ENCODE measurements at regions not wholly inside any gene's neighbourhood (a gene's known extent, or its start where the extent isn't known, plus 50 kb on each side); places are given as distances from the start of the nearest gene placed in this dataset.

DNA sequence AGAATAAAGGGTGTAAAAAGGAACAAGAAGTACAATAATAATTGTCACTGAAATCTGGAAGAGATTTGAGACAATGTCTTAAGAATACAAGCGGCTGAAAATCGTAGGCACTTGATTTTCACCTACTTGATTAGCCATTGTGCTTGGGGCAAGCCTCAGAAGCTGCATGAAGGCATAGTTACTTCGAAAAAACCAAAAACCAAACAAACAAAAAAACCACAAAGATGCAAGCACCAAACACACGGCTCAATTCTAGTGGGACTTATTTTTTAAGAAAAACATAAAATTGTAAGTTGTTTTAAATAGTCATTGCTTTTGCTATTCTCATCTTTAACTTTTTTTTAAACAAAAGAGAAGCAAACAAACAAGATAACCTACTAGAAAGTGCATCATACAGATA lies 235.6 kb downstream of the OGFRL1 start:
- Histone ChIP-seq H3K36me3 (ENCODE audit: control insufficient read depth, insufficient read depth, low read length) (no peaks in the 10 kb centered on the region), H3K27ac (ENCODE audit: low read depth, low read length) (no peak overlapping the region), H3K27me3 (ENCODE audit: control insufficient read depth, insufficient read depth, low read length) (no peaks in the 10 kb centered on the region), H3K9ac (ENCODE audit: low read depth, low read length) (no peak overlapping the region), H3K9me3 (ENCODE audit: control insufficient read depth, insufficient read depth, low read length) (no peaks in the 10 kb centered on the region), H3K4me3 (ENCODE audit: low read depth, low read length) (no peak overlapping the region), H3K4me1 (ENCODE audit: control insufficient read depth, insufficient read depth, low read length) (no peaks in the 10 kb centered on the region)

- no peak overlapping the region for H3K9ac ChIP-seq (ENCODE audit: low read depth, low read length)
- no peaks in the 10 kb centered on the region for H3K9me3 ChIP-seq (ENCODE audit: control insufficient read depth, insufficient read depth, low read length)
- no peak overlapping the region for H3K27ac ChIP-seq (ENCODE audit: low read depth, low read length)
- H3K4me3 ChIP-seq (ENCODE audit: low read depth, low read length) = no peak overlapping the region
- no peaks in the 10 kb centered on the region for H3K4me1 ChIP-seq (ENCODE audit: control insufficient read depth, insufficient read depth, low read length)
- H3K27me3 ChIP-seq (ENCODE audit: control insufficient read depth, insufficient read depth, low read length) = no peaks in the 10 kb centered on the region
- H3K36me3 ChIP-seq (ENCODE audit: control insufficient read depth, insufficient read depth, low read length) = no peaks in the 10 kb centered on the region
These were observed 239.3 kb downstream of the OGFRL1 start for GRCh38 chr6:71527886-71528285.

DNA sequence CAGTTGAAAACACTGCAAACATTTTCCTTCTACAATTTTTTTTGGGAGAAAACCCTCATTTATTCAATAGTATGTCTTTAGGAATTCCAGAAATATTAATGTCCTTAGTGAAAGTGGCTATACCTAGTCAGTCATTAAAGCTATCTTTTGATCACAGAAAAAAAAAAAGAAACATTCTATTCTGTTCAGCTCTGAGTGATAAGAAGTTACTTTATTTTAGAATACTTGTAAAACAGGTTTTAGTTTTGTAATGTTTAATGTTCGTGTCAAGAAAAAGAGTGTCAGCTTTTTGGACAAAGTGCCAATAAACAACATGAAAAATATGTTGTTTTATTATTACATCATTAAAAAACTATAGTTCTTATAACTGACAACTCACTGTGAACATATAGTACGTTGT lies 240.4 kb downstream of the OGFRL1 start:
- Histone ChIP-seq H3K36me3 (ENCODE audit: control insufficient read depth, insufficient read depth, low read length) (no peaks in the 10 kb centered on the region), H3K4me1 (ENCODE audit: control insufficient read depth, insufficient read depth, low read length) (no peaks in the 10 kb centered on the region)

DNA sequence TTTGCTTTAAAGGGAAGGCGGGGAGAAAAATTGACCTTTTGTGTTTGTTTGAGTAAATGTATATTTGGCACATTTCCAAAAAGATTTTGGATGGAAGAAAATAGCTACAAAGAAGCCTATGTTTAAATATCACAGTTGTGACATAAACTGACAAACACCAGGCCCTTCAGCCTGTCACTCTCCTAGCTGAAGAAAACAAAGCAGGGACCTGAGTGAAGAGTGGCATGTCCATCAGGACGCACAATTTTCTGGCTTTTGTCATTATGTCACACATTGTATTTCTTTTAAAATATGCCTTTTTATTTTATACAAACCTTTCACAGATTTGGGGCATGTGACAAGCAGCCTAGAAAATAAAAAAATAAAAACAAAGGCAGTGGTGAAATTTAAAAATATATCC lies 241.2 kb downstream of the OGFRL1 start:
- Histone ChIP-seq H3K27me3 (ENCODE audit: control insufficient read depth, insufficient read depth, low read length) (no peaks in the 10 kb centered on the region), H3K36me3 (ENCODE audit: control insufficient read depth, insufficient read depth, low read length) (no peaks in the 10 kb centered on the region), H3K4me1 (ENCODE audit: control insufficient read depth, insufficient read depth, low read length) (no peaks in the 10 kb centered on the region), H3K4me3 (ENCODE audit: low read depth, low read length) (no peak overlapping the region), H3K9ac (ENCODE audit: low read depth, low read length) (no peak overlapping the region), H3K27ac (ENCODE audit: low read depth, low read length) (no peak overlapping the region), H3K9me3 (ENCODE audit: control insufficient read depth, insufficient read depth, low read length) (no peaks in the 10 kb centered on the region)

More for the DNA sequence above, 240.4 kb downstream of the OGFRL1 start:
- H3K9me3 ChIP-seq (ENCODE audit: control insufficient read depth, insufficient read depth, low read length) = no peaks in the 10 kb centered on the region
- H3K9ac ChIP-seq (ENCODE audit: low read depth, low read length) = no peak overlapping the region
- H3K27ac ChIP-seq (ENCODE audit: low read depth, low read length) = no peak overlapping the region
- no peaks in the 10 kb centered on the region for H3K27me3 ChIP-seq (ENCODE audit: control insufficient read depth, insufficient read depth, low read length)
- H3K4me3 ChIP-seq (ENCODE audit: low read depth, low read length) = no peak overlapping the region

DNA sequence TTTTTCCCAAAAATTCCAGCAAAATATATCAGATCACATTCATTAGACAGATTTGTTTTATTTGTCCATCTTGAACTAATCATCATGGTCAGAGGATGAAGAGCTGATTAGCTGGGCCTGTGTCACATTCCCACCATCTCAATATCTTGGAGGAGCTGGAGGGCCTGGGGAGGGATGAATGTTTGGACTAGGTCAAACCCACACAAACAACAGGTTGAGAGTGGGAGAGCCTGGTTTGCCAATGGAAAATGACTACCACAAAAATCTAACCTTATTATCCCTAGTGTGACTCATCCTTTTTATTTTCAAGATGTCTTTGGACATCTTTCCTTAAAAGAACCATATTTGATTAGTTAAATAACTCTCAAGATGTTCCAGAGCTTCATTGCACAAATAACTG lies 242.4 kb downstream of the OGFRL1 start:
- no peaks in the 10 kb centered on the region for H3K4me1 ChIP-seq (ENCODE audit: control insufficient read depth, insufficient read depth, low read length)
- H3K9ac ChIP-seq (ENCODE audit: low read depth, low read length) = no peak overlapping the region
- H3K4me3 ChIP-seq (ENCODE audit: low read depth, low read length) = no peak overlapping the region

GRCh38 chr6:71531841-71532240 lies 243.2 kb downstream of the OGFRL1 start:
- no peak overlapping the region for H3K4me3 ChIP-seq (ENCODE audit: low read depth, low read length)
- no peaks in the 10 kb centered on the region for H3K27me3 ChIP-seq (ENCODE audit: control insufficient read depth, insufficient read depth, low read length)
- H3K4me1 ChIP-seq (ENCODE audit: control insufficient read depth, insufficient read depth, low read length) = no peaks in the 10 kb centered on the region
- H3K27ac ChIP-seq (ENCODE audit: low read depth, low read length) = no peak overlapping the region
- no peak overlapping the region for H3K9ac ChIP-seq (ENCODE audit: low read depth, low read length)
- H3K9me3 ChIP-seq (ENCODE audit: control insufficient read depth, insufficient read depth, low read length) = no peaks in the 10 kb centered on the region
- H3K36me3 ChIP-seq (ENCODE audit: control insufficient read depth, insufficient read depth, low read length) = no peaks in the 10 kb centered on the region

More for the DNA sequence above, 242.4 kb downstream of the OGFRL1 start:
- Histone ChIP-seq H3K27ac (ENCODE audit: low read depth, low read length) (no peak overlapping the region), H3K9me3 (ENCODE audit: control insufficient read depth, insufficient read depth, low read length) (no peaks in the 10 kb centered on the region), H3K36me3 (ENCODE audit: control insufficient read depth, insufficient read depth, low read length) (no peaks in the 10 kb centered on the region), H3K27me3 (ENCODE audit: control insufficient read depth, insufficient read depth, low read length) (no peaks in the 10 kb centered on the region)

DNA sequence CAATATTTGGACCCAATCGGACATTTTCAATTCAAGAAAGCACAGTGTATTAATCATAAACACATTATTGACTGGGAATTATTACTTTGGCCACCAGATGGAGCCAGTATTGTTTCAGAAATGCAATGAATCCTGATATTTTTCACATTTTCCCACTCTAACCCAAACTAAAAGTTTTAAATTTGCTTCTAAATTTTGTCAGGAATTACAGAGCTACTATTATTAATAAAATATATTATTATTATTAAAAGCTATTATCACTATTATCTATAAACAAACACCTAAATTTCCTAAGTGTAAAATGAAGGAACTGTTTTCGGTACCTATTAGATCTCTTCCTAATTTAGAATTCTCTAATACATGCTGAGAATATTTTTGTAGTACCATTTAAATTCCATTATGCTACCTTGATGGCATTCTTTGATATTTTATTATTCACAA lies 245.3 kb downstream of the OGFRL1 start:
- Histone ChIP-seq H3K9me3 (ENCODE audit: control insufficient read depth, insufficient read depth, low read length) (no peaks in the 10 kb centered on the region), H3K27me3 (ENCODE audit: control insufficient read depth, insufficient read depth, low read length) (no peaks in the 10 kb centered on the region), H3K4me1 (ENCODE audit: control insufficient read depth, insufficient read depth, low read length) (no peaks in the 10 kb centered on the region), H3K36me3 (ENCODE audit: control insufficient read depth, insufficient read depth, low read length) (no peaks in the 10 kb centered on the region), H3K27ac (ENCODE audit: low read depth, low read length) (no peak overlapping the region), H3K4me3 (ENCODE audit: low read depth, low read length) (no peak overlapping the region), H3K9ac (ENCODE audit: low read depth, low read length) (no peak overlapping the region)

GRCh38 chr6:71534921-71535320 lies 246.3 kb downstream of the OGFRL1 start:
- Histone ChIP-seq H3K27ac (ENCODE audit: low read depth, low read length) (no peak overlapping the region), H3K27me3 (ENCODE audit: control insufficient read depth, insufficient read depth, low read length) (no peaks in the 10 kb centered on the region), H3K4me3 (ENCODE audit: low read depth, low read length) (no peak overlapping the region), H3K36me3 (ENCODE audit: control insufficient read depth, insufficient read depth, low read length) (no peaks in the 10 kb centered on the region), H3K4me1 (ENCODE audit: control insufficient read depth, insufficient read depth, low read length) (no peaks in the 10 kb centered on the region), H3K9ac (ENCODE audit: low read depth, low read length) (no peak overlapping the region), H3K9me3 (ENCODE audit: control insufficient read depth, insufficient read depth, low read length) (no peaks in the 10 kb centered on the region)

DNA sequence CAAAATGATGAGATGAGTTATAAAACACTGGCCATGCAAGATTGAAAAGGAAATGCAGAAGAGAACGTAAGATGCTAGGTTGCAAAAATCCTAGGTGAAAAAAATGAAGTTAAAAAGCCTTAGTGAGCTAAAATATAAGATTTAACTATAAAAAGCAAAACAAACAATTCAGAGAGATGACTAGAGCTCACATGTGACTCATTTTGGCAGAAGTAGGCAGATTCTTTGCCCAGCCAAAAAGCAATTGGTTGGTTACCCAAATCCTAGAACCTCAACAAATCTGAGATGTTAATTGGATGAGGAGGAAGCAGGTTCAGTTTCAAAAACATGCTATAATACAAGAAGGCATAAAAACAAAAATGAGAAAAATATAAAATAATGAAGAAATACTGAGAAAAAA lies 249.1 kb downstream of the OGFRL1 start:
- H3K27ac ChIP-seq (ENCODE audit: low read depth, low read length) = no peak overlapping the region
- no peaks in the 10 kb centered on the region for H3K9me3 ChIP-seq (ENCODE audit: control insufficient read depth, insufficient read depth, low read length)
- H3K4me3 ChIP-seq (ENCODE audit: low read depth, low read length) = no peak overlapping the region
- H3K36me3 ChIP-seq (ENCODE audit: control insufficient read depth, insufficient read depth, low read length) = no peaks in the 10 kb centered on the region
- no peaks in the 10 kb centered on the region for H3K27me3 ChIP-seq (ENCODE audit: control insufficient read depth, insufficient read depth, low read length)
- H3K4me1 ChIP-seq (ENCODE audit: control insufficient read depth, insufficient read depth, low read length) = peaks cover under 1% of the 10 kb centered on the region; the same call in 1 of the 2 replicates
- H3K9ac ChIP-seq (ENCODE audit: low read depth, low read length) = no peak overlapping the region

DNA sequence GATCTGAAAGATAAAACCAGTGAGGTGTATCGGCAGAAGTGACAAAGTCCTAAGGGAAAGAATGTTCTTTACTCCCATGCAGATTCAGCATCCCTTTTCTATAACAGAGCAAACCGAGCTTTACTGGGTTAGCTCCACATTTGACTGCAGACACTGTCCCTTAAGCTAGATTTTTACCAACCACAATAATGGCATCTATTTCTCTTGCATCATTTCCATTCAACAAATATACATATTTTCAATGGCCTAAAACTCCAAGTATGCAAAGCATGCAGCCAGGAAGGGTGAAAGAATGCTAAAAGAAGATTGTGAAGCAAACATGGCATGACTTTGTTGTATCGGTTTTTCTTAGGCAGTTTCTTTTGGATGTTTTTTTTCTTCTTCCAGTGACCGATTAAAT lies 255.4 kb downstream of the OGFRL1 start:
- H3K27me3 ChIP-seq (ENCODE audit: control insufficient read depth, insufficient read depth, low read length) = no peaks in the 10 kb centered on the region
- no peaks in the 10 kb centered on the region for H3K36me3 ChIP-seq (ENCODE audit: control insufficient read depth, insufficient read depth, low read length)
- peaks cover 20% of the 10 kb centered on the region; the same call in 1 of the 2 replicates for H3K4me1 ChIP-seq (ENCODE audit: control insufficient read depth, insufficient read depth, low read length)
- no peak overlapping the region for H3K4me3 ChIP-seq (ENCODE audit: low read depth, low read length)
- no peak overlapping the region for H3K27ac ChIP-seq (ENCODE audit: low read depth, low read length)
- H3K9me3 ChIP-seq (ENCODE audit: control insufficient read depth, insufficient read depth, low read length) = no peaks in the 10 kb centered on the region
- no peak overlapping the region for H3K9ac ChIP-seq (ENCODE audit: low read depth, low read length)

GRCh38 chr6:71544906-71545305 lies 256.3 kb downstream of the OGFRL1 start:
- no peaks in the 10 kb centered on the region for H3K36me3 ChIP-seq (ENCODE audit: control insufficient read depth, insufficient read depth, low read length)
- H3K4me1 ChIP-seq (ENCODE audit: control insufficient read depth, insufficient read depth, low read length) = peaks cover 20% of the 10 kb centered on the region; the same call in 1 of the 2 replicates
- H3K9ac ChIP-seq (ENCODE audit: low read depth, low read length) = no peak overlapping the region
- H3K27me3 ChIP-seq (ENCODE audit: control insufficient read depth, insufficient read depth, low read length) = no peaks in the 10 kb centered on the region
- H3K4me3 ChIP-seq (ENCODE audit: low read depth, low read length) = no peak overlapping the region
- H3K9me3 ChIP-seq (ENCODE audit: control insufficient read depth, insufficient read depth, low read length) = no peaks in the 10 kb centered on the region
- no peak overlapping the region for H3K27ac ChIP-seq (ENCODE audit: low read depth, low read length)

GRCh38 chr6:71545905-71546304 lies 257.3 kb downstream of the OGFRL1 start:
- peaks cover 20% of the 10 kb centered on the region; the same call in 1 of the 2 replicates for H3K4me1 ChIP-seq (ENCODE audit: control insufficient read depth, insufficient read depth, low read length)
- H3K27me3 ChIP-seq (ENCODE audit: control insufficient read depth, insufficient read depth, low read length) = no peaks in the 10 kb centered on the region
- H3K9me3 ChIP-seq (ENCODE audit: control insufficient read depth, insufficient read depth, low read length) = no peaks in the 10 kb centered on the region
- no peak overlapping the region for H3K27ac ChIP-seq (ENCODE audit: low read depth, low read length)
- no peaks in the 10 kb centered on the region for H3K36me3 ChIP-seq (ENCODE audit: control insufficient read depth, insufficient read depth, low read length)
- no peak overlapping the region for H3K4me3 ChIP-seq (ENCODE audit: low read depth, low read length)
- H3K9ac ChIP-seq (ENCODE audit: low read depth, low read length) = no peak overlapping the region
